DND-41 (cell line): ENCODE measurements at regions not wholly inside any gene's neighbourhood (a gene's known extent, or its start where the extent isn't known, plus 50 kb on each side); places are given as distances from the start of the nearest gene placed in this dataset.

Experiments
- ATAC-seq: fragments of 200-7000 bp; cut with Tn5 transposase; 3 replicates; pipeline ENCODE4 v1.9.1; 2021; ENCODE audit warnings: low read depth; ENCODE audit not compliant: insufficient read depth
- DNase-seq: peaks from one replicate; pipeline ENCODE4 v3.0.0-alpha.2; 2020
- H2AFZ ChIP-seq: 2 replicates; pipeline ENCODE4 v1.6.0; 2012; ENCODE audit warnings: low read depth, low read length
- H3K27ac ChIP-seq: 2 replicates; pipeline ENCODE4 v1.5.1; 2012; ENCODE audit warnings: low read length, inconsistent platforms
- H3K27me3 ChIP-seq: fragments of 200-600 bp; sonication (generic); 2 replicates; pipeline ENCODE4 v1.6.0; 2012; ENCODE audit warnings: low read length, mild to moderate bottlenecking, inconsistent platforms; ENCODE audit not compliant: insufficient read depth, poor library complexity
- H3K36me3 ChIP-seq: 2 replicates; pipeline ENCODE4 v1.5.1; 2012; ENCODE audit warnings: low read length, inconsistent platforms; ENCODE audit not compliant: insufficient read depth
- H3K4me1 ChIP-seq: 2 replicates; pipeline ENCODE4 v1.5.1; 2012; ENCODE audit warnings: mild to moderate bottlenecking, low read length; ENCODE audit not compliant: insufficient read depth
- H3K4me2 ChIP-seq: 2 replicates; pipeline ENCODE4 v1.6.0; 2012; ENCODE audit warnings: mild to moderate bottlenecking, moderate library complexity, low read length, inconsistent platforms; ENCODE audit not compliant: insufficient read depth
- H3K4me3 ChIP-seq, 2 experiments: fragments of 200-600 bp in 1 of 2; shearing (Covaris generic) in 1 of 2; 2 replicates each; pipeline ENCODE4 v1.5.1; 2012 to 2016; ENCODE audit warnings: inconsistent platforms in 2 of 2, low read length in 2 of 2, mild to moderate bottlenecking in 2 of 2, low read depth in 1 of 2, moderate library complexity in 1 of 2
- H3K79me2 ChIP-seq: 2 replicates; pipeline ENCODE4 v1.6.0; 2012; ENCODE audit warnings: low read length, inconsistent platforms; ENCODE audit not compliant: insufficient read depth
- H3K9ac ChIP-seq: 2 replicates; pipeline ENCODE4 v1.6.0; 2012; ENCODE audit warnings: low read depth, mild to moderate bottlenecking, inconsistent platforms, low read length, moderate library complexity
- H3K9me3 ChIP-seq: 2 replicates; pipeline ENCODE4 v1.5.1; 2012; ENCODE audit warnings: low read length, moderate library complexity, mild to moderate bottlenecking, inconsistent platforms; ENCODE audit not compliant: insufficient read depth, severe bottlenecking
- H4K20me1 ChIP-seq: 2 replicates; pipeline ENCODE4 v1.6.0; 2012; ENCODE audit warnings: low read length; ENCODE audit not compliant: insufficient read depth
- CTCF ChIP-seq: IDR thresholded peaks from 2 replicates; pipeline ENCODE4 v1.5.1; 2012; ENCODE audit warnings: borderline replicate concordance, low read length, moderate library complexity, mild to moderate bottlenecking; ENCODE audit not compliant: poor library complexity, severe bottlenecking; ENCODE audit errors: extremely low read depth
- EZH2 ChIP-seq: IDR thresholded peaks from 3 replicates; pipeline ENCODE4 v1.6.1; 2012; ENCODE audit warnings: borderline replicate concordance, low read depth, mild to moderate bottlenecking, moderate library complexity, low read length, inconsistent platforms; ENCODE audit not compliant: severe bottlenecking

GRCh38 chr5:67619235-67619634 is 422.6 kb upstream of the CD180 start:
- DNase-seq (no peak), ATAC-seq (no peak)
- Histone ChIP-seq H3K4me3 (no peak overlapping the region), H3K27me3 (no peaks in the 10 kb centered on the region), H3K9me3 (no peaks in the 10 kb centered on the region), H4K20me1 (no peaks in the 10 kb centered on the region), H2AFZ (no peak overlapping the region), H3K36me3 (no peaks in the 10 kb centered on the region), H3K4me2 (no peak overlapping the region), H3K79me2 (no peaks in the 10 kb centered on the region), H3K9ac (no peak overlapping the region), H3K27ac (no peak overlapping the region), H3K4me1 (no peaks in the 10 kb centered on the region)
- TF ChIP-seq EZH2: no peak
- TF ChIP-seq CTCF: no peak

- ATAC-seq: no peak
- no peak overlapping the region for H2AFZ ChIP-seq
- no peaks in the 10 kb centered on the region for H3K4me1 ChIP-seq
- no peaks in the 10 kb centered on the region for H3K9me3 ChIP-seq
- no peaks in the 10 kb centered on the region for H3K79me2 ChIP-seq
- no peak overlapping the region for H3K9ac ChIP-seq
- no peak overlapping the region for H3K4me3 ChIP-seq
- TF ChIP-seq CTCF (no peak), EZH2 (no peak)
- H3K27ac ChIP-seq: no peak overlapping the region
- H3K36me3 ChIP-seq: no peaks in the 10 kb centered on the region
- no peaks in the 10 kb centered on the region for H4K20me1 ChIP-seq
- DNase-seq: no peak
- no peak overlapping the region for H3K4me2 ChIP-seq
- H3K27me3 ChIP-seq: no peaks in the 10 kb centered on the region
Measured at GRCh38 chr5:67617051-67617450, 420.5 kb upstream of the CD180 start.

DNA sequence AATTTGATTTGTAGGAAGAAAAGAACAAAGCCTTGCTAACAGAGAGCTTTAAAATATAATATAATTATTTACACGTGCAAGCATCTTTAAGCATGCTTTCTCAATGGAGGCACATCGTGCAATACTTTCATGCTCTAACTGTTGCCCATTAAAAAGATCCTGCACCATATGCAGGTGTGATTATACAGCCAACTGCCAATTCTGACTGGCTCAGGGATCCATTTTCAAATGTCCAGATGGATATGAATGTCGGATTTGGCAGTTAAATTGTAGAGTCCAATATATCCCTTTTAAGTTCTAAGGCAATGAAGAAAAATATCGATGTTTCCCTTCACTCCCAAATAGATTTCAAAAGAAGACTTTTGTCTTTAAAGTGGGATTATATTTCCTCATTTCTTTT is 416.4 kb upstream of the CD180 start:
- Histone ChIP-seq H3K36me3 (no peaks in the 10 kb centered on the region), H3K4me3 (no peak overlapping the region), H4K20me1 (no peaks in the 10 kb centered on the region), H3K4me1 (no peaks in the 10 kb centered on the region), H3K79me2 (no peaks in the 10 kb centered on the region), H3K4me2 (no peak overlapping the region), H3K9me3 (no peaks in the 10 kb centered on the region), H3K27me3 (no peaks in the 10 kb centered on the region), H3K27ac (no peak overlapping the region), H3K9ac (no peak overlapping the region), H2AFZ (no peak overlapping the region)
- no peak for ATAC-seq
- DNase-seq: no peak
- TF ChIP-seq CTCF (no peak), EZH2 (no peak)
